Stomach (tissue), 4 donors: ENCODE measurements at regions not wholly inside any gene's neighbourhood (a gene's known extent, or its start where the extent isn't known, plus 50 kb on each side); places are given as distances from the start of the nearest gene placed in this dataset.

Experiments used
- CTCF ChIP-seq, 7 experiments: fragments of 450-650 bp in 4 of 7; fragments of 200-600 bp in 3 of 7; sonication (generic) in 3 of 7; IDR thresholded peaks; one replicate each; pipeline ENCODE4 v1.5.1; 2016 to 2019; ENCODE audit warnings: antibody characterized with exemption in 7 of 7, control low read depth in 2 of 7, mild to moderate bottlenecking in 1 of 7
- POLR2AphosphoS5 ChIP-seq, 3 donors: sonication (generic); formaldehyde crosslinking; IDR thresholded peaks; one replicate each; pipeline ENCODE4 v1.6.1; 2016; ENCODE audit warnings: antibody characterized with exemption in 3 of 3

GRCh38 chr10:128972036-128972405 lies 495.0 kb upstream of the MGMT start:
- TF ChIP-seq CTCF (IDR thresholded peaks at IDR 0.05) = no peak
- no peak for TF ChIP-seq POLR2AphosphoS5 (IDR thresholded peaks at IDR 0.05)
